OCI-LY1 (cell line): ENCODE measurements at regions not wholly inside any gene's neighbourhood (a gene's known extent, or its start where the extent isn't known, plus 50 kb on each side); places are given as distances from the start of the nearest gene placed in this dataset.

Experiments
- CTCF ChIP-seq: fragments of 200-600 bp; sonication (generic), shearing (Covaris generic); IDR thresholded peaks from 2 replicates; pipeline ENCODE4 v1.5.1; 2017; ENCODE audit warnings: mild to moderate bottlenecking, antibody characterized with exemption, low read length, moderate library complexity, mixed read lengths
- EZH2 ChIP-seq: fragments of 200-600 bp; sonication (generic), shearing (Covaris generic); IDR thresholded peaks from 2 replicates; pipeline ENCODE4 v1.8.0; 2017; ENCODE audit warnings: borderline replicate concordance, mixed run types, mild to moderate bottlenecking, antibody characterized with exemption, low read length, moderate library complexity, mixed read lengths

GRCh38 chr11:43243927-43244326, 67.9 kb upstream of the API5 start:
- no peak for TF ChIP-seq EZH2
- TF ChIP-seq CTCF, result no peak
